HG03039 (cell line): ENCODE measurements at regions not wholly inside any gene's neighbourhood (a gene's known extent, or its start where the extent isn't known, plus 50 kb on each side); places are given as distances from the start of the nearest gene placed in this dataset.

Source experiments
- ATAC-seq: cut with Tn5 transposase; IDR thresholded peaks from one replicate; pipeline ENCODE4 v1.9.1; 2021; ENCODE audit warnings: mild to moderate bottlenecking, moderate library complexity; ENCODE audit not compliant: unreplicated experiment

DNA sequence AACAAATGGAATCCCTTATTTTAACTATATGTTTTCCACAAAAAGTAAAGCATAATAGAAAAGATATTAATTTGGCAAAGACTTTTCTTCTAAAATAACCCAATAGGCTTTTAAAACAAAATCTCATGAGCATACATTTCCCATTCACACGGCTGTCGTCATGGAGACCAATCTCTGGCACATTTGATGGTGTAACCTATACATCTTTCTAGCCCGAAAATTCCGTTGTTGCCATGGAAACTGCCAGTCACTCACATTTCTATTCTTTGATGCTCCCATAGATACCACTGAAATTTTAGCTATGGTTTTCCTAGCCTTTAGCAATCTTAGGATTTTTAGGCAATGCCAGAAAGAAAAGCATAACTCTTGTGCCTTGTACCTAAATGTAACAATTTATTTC, 262.9 kb upstream of the TRPM3 start:
- ATAC-seq, result no peak

DNA sequence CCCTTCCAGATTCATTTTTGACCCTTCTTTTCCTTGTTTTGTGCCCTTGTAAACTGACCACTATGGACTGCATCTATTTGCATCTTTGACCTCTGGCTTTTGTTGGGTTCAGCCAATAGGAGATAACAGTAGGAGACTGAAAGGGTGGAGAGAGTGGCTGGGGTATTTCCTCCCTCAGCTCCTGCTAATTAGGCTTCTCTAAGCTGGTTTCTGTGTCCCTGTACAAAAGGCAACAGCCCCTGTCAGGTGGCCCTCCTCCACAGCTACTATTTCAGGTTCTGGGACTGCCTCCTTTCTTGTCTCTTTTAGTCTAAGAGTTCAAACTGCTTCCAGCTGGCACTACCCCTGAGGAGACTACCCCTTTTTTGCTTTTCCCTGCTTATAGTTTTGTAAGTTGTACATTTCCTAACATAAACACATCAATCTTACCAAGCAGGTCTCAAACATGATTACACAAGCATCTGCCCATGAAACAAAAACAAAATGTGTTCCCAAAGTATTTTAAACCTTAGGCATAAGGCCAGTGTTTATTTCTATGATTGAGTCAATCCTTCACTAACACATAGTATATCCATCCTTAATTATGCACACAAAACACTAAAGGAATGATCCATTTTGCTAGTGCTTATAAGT, 262.0 kb upstream of the TRPM3 start:
- ATAC-seq, result no peak

DNA sequence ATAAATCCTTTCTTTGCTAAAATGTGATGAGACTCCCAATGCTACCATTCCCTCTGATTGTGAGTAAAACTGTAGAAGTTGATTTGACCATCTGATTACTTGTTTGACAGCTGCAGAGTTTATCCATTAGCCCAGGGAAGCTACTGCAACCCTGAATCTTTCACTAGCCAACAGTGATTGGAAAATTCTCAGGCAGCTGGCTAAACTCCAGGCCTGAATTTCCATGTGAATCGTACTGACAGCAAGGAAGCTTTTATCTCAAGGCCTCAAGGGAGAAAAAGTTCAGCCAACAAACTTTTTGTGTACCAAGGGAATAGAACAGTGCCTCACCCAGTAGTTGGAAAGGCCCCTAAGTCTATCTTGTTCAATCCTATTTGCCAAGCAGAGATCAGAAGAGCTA, 246.7 kb upstream of the TRPM3 start:
- ATAC-seq, result no peak

DNA sequence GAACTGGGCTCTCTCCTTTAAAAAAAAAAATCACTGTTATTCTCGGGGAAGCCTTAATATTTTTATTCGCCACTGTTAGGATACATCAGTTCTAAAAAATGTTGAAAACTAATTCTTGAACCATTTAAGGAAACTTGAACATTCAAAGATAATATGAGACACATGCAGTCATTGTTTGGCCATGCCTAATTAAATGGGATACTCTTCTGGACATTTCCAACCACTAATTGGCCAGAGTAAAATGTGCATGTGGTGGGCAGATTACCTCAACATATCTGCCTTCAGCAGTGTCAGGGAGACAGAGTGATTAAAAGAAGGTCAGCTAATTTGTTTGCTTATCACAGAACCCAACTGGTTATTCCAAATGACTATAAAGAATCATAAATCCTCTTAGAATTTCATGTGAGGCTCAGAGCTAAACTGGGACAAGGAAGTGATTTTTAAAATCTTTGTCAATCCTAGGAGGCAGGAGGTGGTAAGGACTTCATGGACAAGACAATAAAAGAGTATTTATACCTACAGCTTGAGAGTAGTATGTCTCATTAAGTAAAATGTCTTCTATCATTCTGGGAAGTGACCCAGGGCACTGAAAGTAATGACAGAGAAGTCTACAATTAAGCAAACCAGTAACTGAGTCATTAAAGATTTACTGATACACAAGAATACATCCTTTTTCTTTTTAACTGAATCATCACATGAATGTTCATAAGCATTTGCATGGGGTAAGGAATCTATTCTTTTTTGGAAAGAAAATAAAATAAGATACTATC, 242.9 kb upstream of the TRPM3 start:
- no peak for ATAC-seq

DNA sequence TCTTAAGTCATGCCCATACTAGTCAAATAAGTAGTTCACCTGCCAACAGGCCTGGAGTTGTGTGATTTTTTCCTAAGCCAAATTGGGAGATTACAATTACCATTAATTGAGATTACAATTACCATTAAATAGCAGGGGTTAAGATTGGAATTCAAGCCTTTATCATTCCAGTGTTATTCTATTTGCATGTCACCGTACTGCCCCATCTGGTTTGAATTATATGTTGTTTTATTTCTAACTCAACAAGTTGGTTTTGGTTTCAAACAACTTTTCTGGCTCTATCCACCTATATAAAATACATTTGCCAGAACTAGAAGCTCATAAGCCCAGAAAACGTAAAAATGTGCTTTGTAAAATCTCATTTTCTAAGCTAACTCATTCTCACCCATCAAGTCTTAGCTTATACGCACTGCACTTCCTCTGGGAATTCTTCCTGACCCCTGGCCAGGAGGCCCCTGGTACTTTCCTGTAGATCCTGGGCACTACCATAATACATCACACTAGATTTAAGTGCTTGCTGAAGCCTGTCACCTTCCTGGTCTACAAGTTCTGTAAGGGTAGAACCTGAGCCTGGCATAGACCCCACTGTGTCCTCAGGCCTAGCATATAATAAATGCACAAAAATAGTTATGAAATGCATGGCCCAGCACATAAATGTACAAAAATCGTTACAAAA, 242.0 kb upstream of the TRPM3 start:
- no peak for ATAC-seq

DNA sequence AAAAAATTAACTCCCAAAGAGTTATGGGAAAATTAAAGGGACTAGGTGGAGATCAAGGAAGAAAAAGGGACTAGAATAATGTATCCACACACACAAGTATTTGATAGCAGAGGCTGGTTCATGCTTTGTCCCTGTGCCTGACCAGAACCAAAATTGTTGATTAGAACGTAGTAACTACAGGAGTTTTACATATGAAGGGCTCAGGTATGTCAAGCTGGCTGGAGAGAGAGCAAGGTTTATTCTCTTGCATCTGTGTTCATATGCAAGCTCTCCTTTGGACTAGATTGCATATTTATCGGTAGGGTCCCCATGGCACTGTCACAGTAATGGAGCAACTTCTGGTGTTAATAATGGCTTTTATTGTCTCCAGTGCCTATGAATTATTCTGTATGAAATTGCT, 239.9 kb upstream of the TRPM3 start:
- no peak for ATAC-seq

DNA sequence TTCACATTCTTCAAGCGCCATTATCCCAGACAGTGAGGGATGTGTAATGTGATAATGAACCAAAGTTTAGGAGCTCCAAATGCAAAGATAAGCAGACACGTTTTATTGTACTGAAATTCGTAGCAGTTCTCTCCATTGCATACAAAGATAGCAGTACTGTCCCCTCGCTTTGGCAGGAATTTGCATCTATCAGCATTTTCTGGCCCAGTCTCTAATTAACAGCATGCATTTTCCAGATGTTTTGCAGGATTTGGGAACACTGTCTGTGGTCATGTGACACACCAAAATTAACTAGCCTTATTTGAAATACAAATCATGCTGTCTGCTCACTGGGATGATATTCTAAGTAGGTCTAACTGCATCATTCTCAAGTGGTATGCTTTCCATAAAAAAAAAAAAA, 235.9 kb upstream of the TRPM3 start:
- ATAC-seq, result no peak

DNA sequence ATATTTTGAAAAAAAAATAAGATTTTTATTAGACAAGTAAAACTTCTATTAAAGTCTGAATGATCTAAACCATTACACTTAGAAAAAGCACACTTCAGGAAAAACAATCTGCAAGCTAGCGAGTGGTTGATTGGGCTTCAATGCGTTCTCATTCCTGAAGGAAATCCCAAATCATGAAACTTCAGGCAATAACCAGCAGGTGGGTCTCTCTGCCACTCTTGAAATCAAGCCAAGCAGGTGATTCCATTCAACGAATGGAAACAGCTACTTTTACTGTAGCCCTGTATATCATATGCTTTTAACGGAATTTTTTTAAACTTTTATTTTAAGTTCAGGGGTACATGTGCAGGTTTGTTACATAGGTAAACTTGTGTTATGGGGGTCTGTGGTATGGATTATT, 234.5 kb upstream of the TRPM3 start:
- ATAC-seq, result no peak

DNA sequence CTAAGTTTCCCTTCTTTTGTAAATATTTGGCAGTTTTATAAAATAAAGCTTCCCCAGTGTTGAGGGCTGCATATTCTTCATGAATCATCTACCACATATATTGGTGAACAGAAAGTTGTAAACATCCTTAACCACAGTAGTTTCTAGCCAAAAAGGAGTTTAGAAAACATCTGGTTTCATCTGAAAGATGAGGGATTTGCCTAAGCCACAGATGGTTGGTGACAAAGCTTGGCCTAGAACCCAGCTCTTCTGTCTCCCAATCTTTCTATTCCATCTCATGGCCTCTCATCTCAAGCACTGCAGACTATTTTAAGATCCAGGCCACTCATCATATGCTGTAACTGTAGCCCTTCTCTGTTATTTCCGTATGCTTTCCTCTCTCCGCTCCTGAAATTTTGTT, 232.3 kb upstream of the TRPM3 start:
- no peak for ATAC-seq

DNA sequence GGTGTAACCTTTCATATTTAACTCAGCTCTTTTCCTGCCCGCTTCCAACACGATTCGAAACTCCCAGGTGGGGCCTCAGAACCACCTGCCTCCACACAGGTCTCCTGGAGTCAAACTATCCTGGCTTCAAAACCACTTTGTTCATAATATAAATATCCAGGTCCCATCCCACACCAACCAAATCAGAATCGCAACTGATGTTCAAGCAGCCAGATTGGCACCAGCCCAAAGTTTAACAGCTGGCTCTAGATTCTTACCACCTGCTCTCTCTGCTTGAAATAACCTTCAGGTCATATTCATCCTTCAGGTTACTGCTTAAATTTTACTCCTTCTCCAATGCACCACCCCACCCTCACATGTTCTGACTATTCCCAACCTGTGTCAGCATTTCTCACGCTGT, 231.4 kb upstream of the TRPM3 start:
- ATAC-seq, result no peak

DNA sequence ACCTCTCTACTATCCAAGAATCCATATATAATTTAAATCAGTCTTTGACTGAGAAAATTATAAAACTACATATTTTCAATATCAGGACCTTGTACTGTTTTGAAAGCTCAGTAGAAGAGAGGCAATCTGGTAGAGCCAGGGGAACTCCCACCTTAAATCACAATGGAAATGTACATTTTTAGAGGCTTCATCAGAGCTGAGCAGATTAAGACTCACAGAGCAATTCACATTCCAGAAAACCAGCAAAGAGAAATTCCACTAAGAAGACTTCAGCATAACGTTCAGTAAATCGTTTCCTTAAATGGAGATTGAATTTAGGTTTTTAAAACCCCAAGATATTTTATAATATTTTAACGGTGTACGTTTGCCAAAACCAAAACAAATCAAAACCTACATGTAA, 227.8 kb upstream of the TRPM3 start:
- no peak for ATAC-seq

DNA sequence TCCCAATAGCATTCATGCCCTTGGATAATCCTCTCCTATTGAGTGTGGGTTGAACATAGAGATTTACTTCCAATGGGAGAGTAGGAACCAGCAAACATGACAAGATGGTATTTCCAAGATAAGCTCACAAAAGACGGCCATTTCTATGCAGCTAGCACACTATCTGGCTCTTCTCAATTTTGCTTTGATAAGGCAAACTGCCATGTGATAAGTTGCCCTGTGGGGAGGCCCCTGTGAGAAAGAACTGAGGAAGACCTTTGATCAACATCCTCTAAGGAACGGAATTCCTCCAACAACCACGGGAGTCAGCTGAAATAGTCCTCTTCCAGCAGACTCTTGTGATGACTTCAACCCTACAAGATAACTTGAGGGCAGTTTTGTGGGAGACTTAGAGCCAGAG, 211.9 kb upstream of the TRPM3 start:
- ATAC-seq, result no peak

DNA sequence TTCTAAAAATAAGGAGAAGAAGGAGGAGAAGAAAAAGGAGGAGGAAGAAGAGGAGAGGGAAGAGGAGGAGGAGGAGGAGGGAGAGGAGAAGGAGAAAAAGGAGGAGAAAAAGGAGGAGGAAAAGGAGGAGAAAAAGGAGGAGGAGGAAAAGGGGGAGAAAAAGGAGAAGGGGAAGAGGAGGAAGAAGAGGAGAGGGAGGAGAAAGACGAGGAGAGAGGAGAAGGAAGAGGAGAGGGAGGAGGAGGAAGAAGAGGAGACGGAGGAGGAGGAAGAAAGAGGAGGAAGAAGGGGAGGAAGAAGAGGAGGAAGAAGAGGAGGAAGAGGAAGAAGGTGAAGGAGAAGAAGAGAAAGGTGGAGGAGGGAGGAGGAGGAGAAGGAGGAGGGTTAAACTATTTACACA, 210.2 kb upstream of the TRPM3 start:
- ATAC-seq, result no peak

DNA sequence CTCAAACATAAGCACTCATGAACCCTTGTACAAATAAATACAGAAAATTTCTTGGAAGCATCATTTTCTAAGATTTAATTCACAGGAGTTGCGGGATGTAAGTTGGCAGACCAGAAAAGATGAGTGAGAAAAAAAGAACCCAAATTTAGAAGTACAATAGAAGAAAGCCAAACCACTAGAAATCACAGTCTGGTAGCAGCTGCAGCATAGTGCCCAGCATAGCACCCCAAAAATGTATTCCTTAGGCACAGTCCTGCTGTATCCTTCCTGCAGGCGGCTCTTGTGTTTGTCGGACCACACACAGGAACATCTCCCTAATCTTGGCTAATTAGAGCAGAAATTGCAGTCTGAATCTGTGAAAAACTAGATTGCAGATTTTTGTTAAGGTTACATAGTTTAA, 208.5 kb upstream of the TRPM3 start:
- ATAC-seq, result no peak

DNA sequence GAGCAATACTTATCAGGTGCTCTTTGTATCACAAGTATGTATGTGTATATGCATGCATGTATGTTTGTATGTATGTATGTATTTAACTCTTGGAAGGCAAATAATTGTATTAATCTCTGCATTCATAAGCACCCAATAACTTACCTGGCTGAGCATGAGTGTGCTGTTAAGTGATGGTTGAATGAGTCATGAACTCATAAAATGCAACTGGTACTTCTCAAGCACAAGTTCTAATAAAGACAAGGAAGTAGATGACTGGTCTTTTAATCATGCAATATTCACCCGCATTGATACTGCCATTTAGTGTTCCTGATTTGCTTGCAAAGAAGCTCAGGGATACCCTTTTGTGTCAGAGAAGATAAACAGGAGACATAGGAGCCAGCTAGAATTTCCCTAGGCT, 204.9 kb upstream of the TRPM3 start:
- no peak for ATAC-seq

DNA sequence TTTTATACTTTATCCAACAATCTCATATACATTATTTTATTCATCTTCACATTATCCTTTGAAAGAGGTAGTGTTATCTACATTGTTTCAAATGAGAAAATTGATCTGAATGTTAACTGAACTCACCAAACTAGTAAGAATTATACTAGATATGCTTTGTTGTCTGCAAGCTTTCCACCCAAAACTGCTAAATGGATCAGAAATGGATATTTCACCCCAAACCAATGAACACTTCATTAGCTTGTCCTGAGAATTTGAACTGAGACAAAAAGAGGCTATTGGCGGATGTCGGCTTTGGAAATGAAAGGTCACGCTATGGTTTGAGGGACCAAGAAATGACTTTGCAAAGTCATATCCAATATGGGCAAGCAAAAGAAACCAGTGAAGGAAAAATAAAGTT, 201.9 kb upstream of the TRPM3 start:
- no peak for ATAC-seq

DNA sequence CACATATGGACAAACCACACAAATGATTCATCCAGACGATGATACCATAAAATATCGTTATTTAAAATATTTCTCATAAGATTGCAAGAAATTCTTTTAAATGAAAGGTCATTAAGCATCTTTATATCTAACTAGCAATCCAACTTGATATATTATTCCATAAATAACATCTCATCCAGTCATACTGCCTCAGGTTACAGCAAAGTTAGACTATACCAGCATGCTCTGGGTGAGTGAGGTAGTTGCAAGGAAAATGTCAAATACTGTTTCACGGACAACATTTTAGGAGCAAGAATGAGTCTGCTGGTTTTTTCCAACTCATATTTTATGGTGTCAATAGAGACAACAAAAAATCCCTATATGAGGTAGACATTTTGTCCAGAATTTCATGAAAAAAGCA, 200.9 kb upstream of the TRPM3 start:
- no peak for ATAC-seq

DNA sequence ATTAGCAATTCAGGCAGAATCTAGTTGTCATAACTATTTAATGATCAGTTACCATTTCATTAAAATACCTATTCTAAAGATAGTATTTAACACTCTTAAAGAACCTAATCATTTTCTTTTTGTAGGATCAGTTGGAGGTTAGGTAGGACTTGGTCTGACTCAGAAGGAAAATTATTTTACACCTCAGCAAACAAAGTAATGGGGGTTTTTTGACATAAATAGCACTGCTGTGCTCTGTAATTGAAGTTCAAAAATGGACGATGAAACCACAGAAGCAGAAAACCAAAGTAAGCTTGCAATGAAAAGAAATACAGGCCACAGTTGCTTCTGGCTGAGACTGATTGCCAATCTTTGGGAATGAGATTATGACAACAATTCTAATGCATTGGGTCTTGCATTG, 187.0 kb upstream of the TRPM3 start:
- peak; percentile 74 for ATAC-seq

DNA sequence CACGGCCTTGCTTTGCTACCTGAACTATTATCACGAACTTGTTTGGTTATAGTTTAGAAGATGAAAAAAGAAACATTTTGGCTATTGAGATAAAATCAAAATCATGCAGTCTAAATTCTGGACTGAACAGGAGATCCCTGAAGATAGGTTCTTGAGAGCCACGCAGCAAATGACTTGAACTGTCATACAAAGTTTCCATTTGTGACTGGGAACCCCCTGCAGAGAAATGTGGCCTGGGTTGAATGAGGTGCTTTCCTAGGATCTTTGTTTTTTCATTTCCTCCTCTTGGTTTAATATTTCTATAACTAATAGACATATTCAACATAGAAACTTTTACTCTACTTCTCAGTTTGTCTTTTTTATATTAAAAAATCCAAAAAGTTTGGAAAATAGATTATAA, 184.7 kb upstream of the TRPM3 start:
- ATAC-seq, result peak; percentile 55

DNA sequence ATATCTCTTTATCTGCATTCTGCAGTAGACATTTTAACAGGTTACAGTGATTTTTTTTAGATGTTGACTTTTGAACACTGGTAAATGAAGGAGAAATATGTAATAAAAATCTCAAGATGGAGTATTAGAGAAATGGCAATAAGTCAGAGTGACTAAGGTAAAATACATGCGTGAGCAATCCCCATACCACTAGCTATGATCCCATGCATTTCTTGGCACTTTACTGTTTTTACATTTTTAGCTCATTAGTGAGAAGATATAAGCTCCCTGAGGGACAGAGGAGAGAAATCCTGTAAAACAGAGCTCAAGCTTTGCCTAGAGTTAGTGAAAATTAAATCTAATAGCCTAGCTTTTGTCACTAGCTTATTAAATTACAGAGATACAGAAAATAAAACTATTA, 181.9 kb upstream of the TRPM3 start:
- ATAC-seq, result no peak

DNA sequence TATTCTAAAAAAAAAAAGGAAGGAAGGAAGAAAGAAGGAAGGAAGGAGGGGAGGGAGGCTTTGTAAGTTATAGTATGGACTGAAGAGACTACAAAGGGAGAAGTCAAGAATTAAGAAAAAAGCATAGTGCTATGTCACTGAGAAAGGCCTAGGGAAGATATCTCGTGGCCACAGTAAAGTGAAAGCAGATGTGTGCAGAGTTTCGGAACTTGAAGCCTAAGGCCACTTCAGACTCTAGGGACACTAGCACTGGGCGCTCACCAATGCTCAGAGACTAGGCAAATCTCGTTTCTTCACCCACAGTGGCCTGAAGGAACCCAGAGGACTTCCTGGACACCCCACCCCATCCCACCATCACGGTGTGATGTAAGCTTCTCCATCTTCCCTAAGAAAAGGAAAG, 181.4 kb upstream of the TRPM3 start:
- peak; percentile 51 for ATAC-seq

DNA sequence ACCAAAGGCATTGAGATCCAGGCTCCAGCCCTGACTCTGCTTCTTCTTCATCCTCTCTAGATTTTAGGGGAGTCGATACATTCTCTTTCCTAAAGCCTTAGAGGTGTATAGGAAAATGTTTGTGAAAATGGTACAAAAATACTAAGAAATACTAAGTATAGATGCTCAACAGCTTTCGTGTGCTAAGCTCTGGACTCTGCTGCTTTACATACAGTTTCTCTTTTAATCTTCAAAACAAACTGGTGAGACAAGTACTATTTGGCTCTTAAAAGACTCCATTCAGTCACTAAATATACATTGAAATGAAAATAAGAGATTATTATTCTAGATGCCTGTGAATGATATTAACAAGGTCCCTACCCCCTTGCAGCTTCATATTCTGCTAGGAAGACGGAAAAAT, 174.5 kb upstream of the TRPM3 start:
- ATAC-seq, result no peak
